Fibroblast of lung (primary cell): ENCODE measurements at regions not wholly inside any gene's neighbourhood (a gene's known extent, or its start where the extent isn't known, plus 50 kb on each side); places are given as distances from the start of the nearest gene placed in this dataset.

Source experiments
- CTCF ChIP-seq, 2 donors: IDR thresholded peaks in 1 of 2; conservative IDR thresholded peaks in 1 of 2; 1 replicate in 1 of 2; 2 replicates in 1 of 2; pipeline ENCODE4 v1.5.1; 2011 to 2012; ENCODE audit warnings: low read length in 2 of 2, control low read depth in 1 of 2, inconsistent platforms in 1 of 2, low read depth in 1 of 2, mild to moderate bottlenecking in 1 of 2
- EZH2 ChIP-seq: IDR thresholded peaks from 2 replicates; pipeline ENCODE4 v1.5.1; 2012; ENCODE audit warnings: low read length, control low read depth, mild to moderate bottlenecking; ENCODE audit errors: missing control alignments

- TF ChIP-seq EZH2 (no peak), CTCF (conservative IDR thresholded peaks at IDR 0.05 in 1 of 2, IDR thresholded peaks at IDR 0.05 in 1 of 2; ENCODE audit: low read depth in 1 of 2, low read length in 2 of 2) (no peak)
Observed at GRCh38 chr7:84462259-84462658, 267.7 kb upstream of the SEMA3A start.
